ENCODE measurements at regions not wholly inside any gene's neighbourhood (a gene's known extent, or its start where the extent isn't known, plus 50 kb on each side); places are given as distances from the start of the nearest gene placed in this dataset.

DNA sequence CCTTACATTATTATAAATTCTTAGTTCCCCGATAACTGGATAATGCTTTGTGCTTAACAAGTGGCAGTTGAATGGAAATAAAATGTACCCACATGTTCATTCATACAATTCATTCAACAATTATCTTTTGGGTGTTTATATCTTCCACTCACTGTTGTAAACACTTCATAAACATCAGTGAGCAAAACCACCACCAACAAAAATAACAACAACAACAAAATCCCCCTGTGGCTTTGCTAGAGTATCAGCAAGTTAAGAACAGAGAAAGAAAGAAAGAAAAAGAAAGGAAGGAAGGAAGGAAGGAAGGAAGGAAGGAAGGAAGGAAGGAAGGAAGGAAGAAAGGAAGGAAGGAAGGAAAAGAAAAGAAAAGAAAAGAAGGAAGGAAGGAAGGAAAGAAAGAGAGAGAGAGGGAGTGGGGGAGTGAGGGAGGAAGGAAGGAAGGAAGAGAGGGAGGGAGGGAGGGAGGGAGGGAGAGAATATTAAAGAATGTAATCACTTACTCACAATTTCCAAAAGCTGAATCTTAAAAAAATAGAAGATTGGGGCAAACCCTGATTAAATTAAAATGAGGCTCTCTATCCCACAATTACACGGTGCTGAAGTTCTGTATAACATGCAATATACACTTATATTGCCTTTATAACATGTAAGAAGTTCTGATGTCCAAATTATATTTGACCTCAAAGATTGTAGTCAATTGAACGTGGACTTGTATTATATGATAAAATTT, 2238.8 kb downstream of the LRRC4C start:
- TF ChIP-seq JUNB (IDR thresholded peaks at IDR 0.05) = no peak
- TF ChIP-seq, protein P1, sequence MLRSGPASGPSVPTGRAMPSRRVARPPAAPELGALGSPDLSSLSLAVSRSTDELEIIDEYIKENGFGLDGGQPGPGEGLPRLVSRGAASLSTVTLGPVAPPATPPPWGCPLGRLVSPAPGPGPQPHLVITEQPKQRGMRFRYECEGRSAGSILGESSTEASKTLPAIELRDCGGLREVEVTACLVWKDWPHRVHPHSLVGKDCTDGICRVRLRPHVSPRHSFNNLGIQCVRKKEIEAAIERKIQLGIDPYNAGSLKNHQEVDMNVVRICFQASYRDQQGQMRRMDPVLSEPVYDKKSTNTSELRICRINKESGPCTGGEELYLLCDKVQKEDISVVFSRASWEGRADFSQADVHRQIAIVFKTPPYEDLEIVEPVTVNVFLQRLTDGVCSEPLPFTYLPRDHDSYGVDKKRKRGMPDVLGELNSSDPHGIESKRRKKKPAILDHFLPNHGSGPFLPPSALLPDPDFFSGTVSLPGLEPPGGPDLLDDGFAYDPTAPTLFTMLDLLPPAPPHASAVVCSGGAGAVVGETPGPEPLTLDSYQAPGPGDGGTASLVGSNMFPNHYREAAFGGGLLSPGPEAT (IDR thresholded peaks at IDR 0.05; ENCODE audit: low read depth) = no peak
- TF ChIP-seq, protein P2, sequence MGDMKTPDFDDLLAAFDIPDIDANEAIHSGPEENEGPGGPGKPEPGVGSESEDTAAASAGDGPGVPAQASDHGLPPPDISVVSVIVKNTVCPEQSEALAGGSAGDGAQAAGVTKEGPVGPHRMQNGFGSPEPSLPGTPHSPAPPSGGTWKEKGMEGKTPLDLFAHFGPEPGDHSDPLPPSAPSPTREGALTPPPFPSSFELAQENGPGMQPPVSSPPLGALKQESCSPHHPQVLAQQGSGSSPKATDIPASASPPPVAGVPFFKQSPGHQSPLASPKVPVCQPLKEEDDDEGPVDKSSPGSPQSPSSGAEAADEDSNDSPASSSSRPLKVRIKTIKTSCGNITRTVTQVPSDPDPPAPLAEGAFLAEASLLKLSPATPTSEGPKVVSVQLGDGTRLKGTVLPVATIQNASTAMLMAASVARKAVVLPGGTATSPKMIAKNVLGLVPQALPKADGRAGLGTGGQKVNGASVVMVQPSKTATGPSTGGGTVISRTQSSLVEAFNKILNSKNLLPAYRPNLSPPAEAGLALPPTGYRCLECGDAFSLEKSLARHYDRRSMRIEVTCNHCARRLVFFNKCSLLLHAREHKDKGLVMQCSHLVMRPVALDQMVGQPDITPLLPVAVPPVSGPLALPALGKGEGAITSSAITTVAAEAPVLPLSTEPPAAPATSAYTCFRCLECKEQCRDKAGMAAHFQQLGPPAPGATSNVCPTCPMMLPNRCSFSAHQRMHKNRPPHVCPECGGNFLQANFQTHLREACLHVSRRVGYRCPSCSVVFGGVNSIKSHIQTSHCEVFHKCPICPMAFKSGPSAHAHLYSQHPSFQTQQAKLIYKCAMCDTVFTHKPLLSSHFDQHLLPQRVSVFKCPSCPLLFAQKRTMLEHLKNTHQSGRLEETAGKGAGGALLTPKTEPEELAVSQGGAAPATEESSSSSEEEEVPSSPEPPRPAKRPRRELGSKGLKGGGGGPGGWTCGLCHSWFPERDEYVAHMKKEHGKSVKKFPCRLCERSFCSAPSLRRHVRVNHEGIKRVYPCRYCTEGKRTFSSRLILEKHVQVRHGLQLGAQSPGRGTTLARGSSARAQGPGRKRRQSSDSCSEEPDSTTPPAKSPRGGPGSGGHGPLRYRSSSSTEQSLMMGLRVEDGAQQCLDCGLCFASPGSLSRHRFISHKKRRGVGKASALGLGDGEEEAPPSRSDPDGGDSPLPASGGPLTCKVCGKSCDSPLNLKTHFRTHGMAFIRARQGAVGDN (IDR thresholded peaks at IDR 0.05) = no peak
- no peak for TF ChIP-seq RBBP5 (conservative IDR thresholded peaks at IDR 0.05)
- TF ChIP-seq, protein P3, sequence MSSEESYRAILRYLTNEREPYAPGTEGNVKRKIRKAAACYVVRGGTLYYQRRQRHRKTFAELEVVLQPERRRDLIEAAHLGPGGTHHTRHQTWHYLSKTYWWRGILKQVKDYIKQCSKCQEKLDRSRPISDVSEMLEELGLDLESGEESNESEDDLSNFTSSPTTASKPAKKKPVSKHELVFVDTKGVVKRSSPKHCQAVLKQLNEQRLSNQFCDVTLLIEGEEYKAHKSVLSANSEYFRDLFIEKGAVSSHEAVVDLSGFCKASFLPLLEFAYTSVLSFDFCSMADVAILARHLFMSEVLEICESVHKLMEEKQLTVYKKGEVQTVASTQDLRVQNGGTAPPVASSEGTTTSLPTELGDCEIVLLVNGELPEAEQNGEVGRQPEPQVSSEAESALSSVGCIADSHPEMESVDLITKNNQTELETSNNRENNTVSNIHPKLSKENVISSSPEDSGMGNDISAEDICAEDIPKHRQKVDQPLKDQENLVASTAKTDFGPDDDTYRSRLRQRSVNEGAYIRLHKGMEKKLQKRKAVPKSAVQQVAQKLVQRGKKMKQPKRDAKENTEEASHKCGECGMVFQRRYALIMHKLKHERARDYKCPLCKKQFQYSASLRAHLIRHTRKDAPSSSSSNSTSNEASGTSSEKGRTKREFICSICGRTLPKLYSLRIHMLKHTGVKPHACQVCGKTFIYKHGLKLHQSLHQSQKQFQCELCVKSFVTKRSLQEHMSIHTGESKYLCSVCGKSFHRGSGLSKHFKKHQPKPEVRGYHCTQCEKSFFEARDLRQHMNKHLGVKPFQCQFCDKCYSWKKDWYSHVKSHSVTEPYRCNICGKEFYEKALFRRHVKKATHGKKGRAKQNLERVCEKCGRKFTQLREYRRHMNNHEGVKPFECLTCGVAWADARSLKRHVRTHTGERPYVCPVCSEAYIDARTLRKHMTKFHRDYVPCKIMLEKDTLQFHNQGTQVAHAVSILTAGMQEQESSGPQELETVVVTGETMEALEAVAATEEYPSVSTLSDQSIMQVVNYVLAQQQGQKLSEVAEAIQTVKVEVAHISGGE (CRISPR knock-in tag; IDR thresholded peaks at IDR 0.05) = no peak
- TF ChIP-seq, protein P4, sequence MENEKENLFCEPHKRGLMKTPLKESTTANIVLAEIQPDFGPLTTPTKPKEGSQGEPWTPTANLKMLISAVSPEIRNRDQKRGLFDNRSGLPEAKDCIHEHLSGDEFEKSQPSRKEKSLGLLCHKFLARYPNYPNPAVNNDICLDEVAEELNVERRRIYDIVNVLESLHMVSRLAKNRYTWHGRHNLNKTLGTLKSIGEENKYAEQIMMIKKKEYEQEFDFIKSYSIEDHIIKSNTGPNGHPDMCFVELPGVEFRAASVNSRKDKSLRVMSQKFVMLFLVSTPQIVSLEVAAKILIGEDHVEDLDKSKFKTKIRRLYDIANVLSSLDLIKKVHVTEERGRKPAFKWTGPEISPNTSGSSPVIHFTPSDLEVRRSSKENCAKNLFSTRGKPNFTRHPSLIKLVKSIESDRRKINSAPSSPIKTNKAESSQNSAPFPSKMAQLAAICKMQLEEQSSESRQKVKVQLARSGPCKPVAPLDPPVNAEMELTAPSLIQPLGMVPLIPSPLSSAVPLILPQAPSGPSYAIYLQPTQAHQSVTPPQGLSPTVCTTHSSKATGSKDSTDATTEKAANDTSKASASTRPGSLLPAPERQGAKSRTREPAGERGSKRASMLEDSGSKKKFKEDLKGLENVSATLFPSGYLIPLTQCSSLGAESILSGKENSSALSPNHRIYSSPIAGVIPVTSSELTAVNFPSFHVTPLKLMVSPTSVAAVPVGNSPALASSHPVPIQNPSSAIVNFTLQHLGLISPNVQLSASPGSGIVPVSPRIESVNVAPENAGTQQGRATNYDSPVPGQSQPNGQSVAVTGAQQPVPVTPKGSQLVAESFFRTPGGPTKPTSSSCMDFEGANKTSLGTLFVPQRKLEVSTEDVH (IDR thresholded peaks at IDR 0.05; ENCODE audit: low read depth, partially characterized antibody) = no peak
- no peak for TF ChIP-seq CHD2 (IDR thresholded peaks at IDR 0.05; ENCODE audit: borderline replicate concordance, low read depth, low read length)
- H3K4me1 ChIP-seq (ENCODE audit: control insufficient read depth, insufficient read depth, low read length) = no peaks in the 10 kb centered on the region
- H3K9ac ChIP-seq (ENCODE audit: control insufficient read depth, insufficient read depth, low read length) = no peak overlapping the region
- H2AFZ ChIP-seq (ENCODE audit: control insufficient read depth, low read depth, low read length) = no peak overlapping the region
- ChIA-PET RAD21 (ENCODE audit: unreplicated experiment) (no interaction called here), SMC1A (ENCODE audit: uncharacterized antibody, unreplicated experiment) (no interaction called here), CTCF (no interaction called here), POLR2A (no interaction called here)
- H3K9me3 ChIP-seq (replicated peaks; ENCODE audit: control insufficient read depth, insufficient read depth, low read length) = no peaks in the 10 kb centered on the region
- no peak overlapping the region for H3K27ac ChIP-seq (ENCODE audit: control insufficient read depth, insufficient read depth)
- ATAC-seq = no peak
- no peak for DNase-seq (ENCODE audit: low read depth, low spot score)
- in situ Hi-C loops (cut with MboI) = no loop called here
- 28% methylated on average over 3 of the region's 3 CpGs for WGBS (ENCODE audit: insufficient coverage, insufficient replicate concordance, low lambda C conversion rate, missing lambda C conversion rate)
- H3K36me3 ChIP-seq (ENCODE audit: control insufficient read depth in 2 of 2, insufficient read depth in 2 of 2, low read length in 1 of 2) = no peaks in the 10 kb centered on the region
- no peaks in the 10 kb centered on the region for H3K27me3 ChIP-seq (replicated peaks in 1 of 2; ENCODE audit: control insufficient read depth in 2 of 2, insufficient read depth in 2 of 2, low read length in 1 of 2)
- no peak for FAIRE-seq
- no TSS peak for BruUV-seq (replicated peaks)
- no peaks in the 10 kb centered on the region for H4K20me1 ChIP-seq (ENCODE audit: control insufficient read depth, insufficient read depth)
- intact Hi-C loops (cut with micrococcal nuclease; ENCODE audit: unreplicated experiment) = no loop called here
- H3K4me3 ChIP-seq = no peak overlapping the region
- H3K4me2 ChIP-seq (ENCODE audit: control insufficient read depth, insufficient read depth) = no peak overlapping the region
- H3K79me2 ChIP-seq (ENCODE audit: control insufficient read depth, insufficient read depth, low read length) = no peaks in the 10 kb centered on the region

Data from GM12878 (cell line).